Common myeloid progenitor, CD34-positive (primary cell): ENCODE measurements at regions not wholly inside any gene's neighbourhood (a gene's known extent, or its start where the extent isn't known, plus 50 kb on each side); places are given as distances from the start of the nearest gene placed in this dataset.

Experiments
- CTCF ChIA-PET: fragments of 350-600 bp; sonication (Branson Sonifier 250); formaldehyde crosslinking; loops from one replicate; lab custom pipeline; 2021; ENCODE audit warnings: antibody characterized with exemption; lab: Charles Lee
- POLR2A ChIA-PET: fragments of 350-600 bp; sonication (Branson Sonifier 250); formaldehyde crosslinking; loops from one replicate; lab custom pipeline; 2021; ENCODE audit warnings: antibody characterized with exemption; lab: Charles Lee
- DNase-seq, 3 donors: peaks; one replicate each; pipeline versions ENCODE4 v3.0.0 to v3.0.0-alpha.2; 2013
- H3K27ac ChIP-seq, 2 experiments: 1 replicate in 1 of 2; 2 replicates in 1 of 2; pipeline ENCODE4 v1.7.0; 2013; ENCODE audit warnings: inconsistent platforms in 2 of 2, low read length in 2 of 2, mild to moderate bottlenecking in 2 of 2, low read depth in 1 of 2, moderate library complexity in 1 of 2; ENCODE audit not compliant: severe bottlenecking in 2 of 2, insufficient read depth in 1 of 2, poor library complexity in 1 of 2
- H3K27me3 ChIP-seq, 5 experiments: replicated peaks in 2 of 5; 1 replicate in 3 of 5; 2 replicates in 2 of 5; pipeline versions ENCODE4 v1.6.1 to v1.7.0; 2013; ENCODE audit warnings: low read length in 4 of 5, mild to moderate bottlenecking in 2 of 5, moderate library complexity in 2 of 5, inconsistent platforms in 1 of 5; ENCODE audit not compliant: insufficient read depth in 5 of 5, control insufficient read depth in 4 of 5
- H3K36me3 ChIP-seq, 4 experiments: 1 replicate in 2 of 4; 2 replicates in 2 of 4; pipeline versions ENCODE4 v1.6.1 to v1.7.0; 2013; ENCODE audit warnings: low read length in 3 of 4, control low read depth in 1 of 4, mild to moderate bottlenecking in 1 of 4; ENCODE audit not compliant: control insufficient read depth in 4 of 4, insufficient read depth in 4 of 4
- H3K4me1 ChIP-seq, 4 experiments: 1 replicate in 3 of 4; 2 replicates in 1 of 4; pipeline versions ENCODE4 v1.6.1 to v1.7.1; 2013; ENCODE audit warnings: low read length in 3 of 4, mild to moderate bottlenecking in 3 of 4, control low read depth in 1 of 4, inconsistent platforms in 1 of 4, moderate library complexity in 1 of 4; ENCODE audit not compliant: control insufficient read depth in 4 of 4, insufficient read depth in 4 of 4; ENCODE audit errors: control extremely low read depth in 1 of 4
- H3K4me3 ChIP-seq, 7 experiments: 1 replicate in 4 of 7; 2 replicates in 3 of 7; pipeline versions ENCODE4 v1.5.1 to v1.7.0; 2013; ENCODE audit warnings: mild to moderate bottlenecking in 7 of 7, low read length in 6 of 7, moderate library complexity in 6 of 7, inconsistent platforms in 2 of 7, low read depth in 2 of 7, control low read depth in 1 of 7; ENCODE audit not compliant: insufficient read depth in 4 of 7, control insufficient read depth in 1 of 7; ENCODE audit errors: extremely low read depth in 1 of 7
- H3K9me3 ChIP-seq, 5 experiments: 1 replicate in 4 of 5; 2 replicates in 1 of 5; pipeline versions ENCODE4 v1.6.1 to v1.7.1; 2013; ENCODE audit warnings: low read length in 4 of 5, mild to moderate bottlenecking in 2 of 5, inconsistent platforms in 1 of 5, low read depth in 1 of 5, moderate library complexity in 1 of 5; ENCODE audit not compliant: control insufficient read depth in 4 of 5, insufficient read depth in 2 of 5; ENCODE audit errors: control extremely low read depth in 1 of 5
- WGBS: methylation state at CpG from one replicate; pipeline ENCODE4 v1.1.5; 2013; ENCODE audit not compliant: insufficient coverage; 5-methylcytosine and 5-hydroxymethylcytosine counted together

- no peak overlapping the region for H3K27ac ChIP-seq
- no peaks in the 10 kb centered on the region for H3K4me1 ChIP-seq
- ChIA-PET CTCF (interaction anchor here (0.5 kb wide), 1 partner anchor 1417 kb away, joined by 5 read pairs; no protein-coding TSS in a partner anchor), POLR2A (no interaction called here)
- no peaks in the 10 kb centered on the region for H3K9me3 ChIP-seq
- H3K27me3 ChIP-seq, result no peaks in the 10 kb centered on the region
- no peaks in the 10 kb centered on the region for H3K36me3 ChIP-seq
- 85% methylated on average over 4 of the region's 4 CpGs for WGBS
- H3K4me3 ChIP-seq, result no peak overlapping the region
- no peak for DNase-seq
Observed at GRCh38 chr7:54629771-54630170, 87.6 kb downstream of the VSTM2A start.

GRCh38 chr7:54622696-54623309 is 80.6 kb downstream of the VSTM2A start:
- H3K4me1 ChIP-seq, result no peaks in the 10 kb centered on the region
- 89% methylated on average over 3 of the region's 3 CpGs for WGBS
- no peak overlapping the region for H3K4me3 ChIP-seq
- ChIA-PET POLR2A (no interaction called here), CTCF (interaction anchor here (0.8 kb wide), 1 partner anchor 20 kb away, joined by 4 read pairs; no protein-coding TSS in a partner anchor)
- H3K27ac ChIP-seq, result no peak overlapping the region
- no peaks in the 10 kb centered on the region for H3K9me3 ChIP-seq
- H3K27me3 ChIP-seq, result no peaks in the 10 kb centered on the region
- no peaks in the 10 kb centered on the region for H3K36me3 ChIP-seq
- DNase-seq, result no peak
